Psoas muscle (tissue), 7 donors: ENCODE measurements at regions not wholly inside any gene's neighbourhood (a gene's known extent, or its start where the extent isn't known, plus 50 kb on each side); places are given as distances from the start of the nearest gene placed in this dataset.

ENCODE experiments used
- ATAC-seq, 4 donors: fragments of 200-7000 bp; cut with Tn5 transposase; one replicate each; pipeline ENCODE4 v1.9.1; 2020; ENCODE audit warnings: moderate library complexity in 3 of 4, mild to moderate bottlenecking in 2 of 4
- DNase-seq, 2 donors: peaks; one replicate each; pipeline ENCODE4 v3.0.0-alpha.2; 2020
- H3K27ac ChIP-seq: fragments of 200-600 bp; one replicate; pipeline ENCODE4 v1.8.0; 2022
- H3K27me3 ChIP-seq, 3 donors: fragments of 200-600 bp in 1 of 3; one replicate each; pipeline versions ENCODE4 v1.6.1 to v1.8.0; 2013 to 2022; ENCODE audit warnings: low read length in 2 of 3, mild to moderate bottlenecking in 2 of 3, moderate library complexity in 1 of 3; ENCODE audit not compliant: insufficient read depth in 3 of 3
- H3K36me3 ChIP-seq, 2 donors: fragments of 200-600 bp in 1 of 2; one replicate each; pipeline versions ENCODE4 v1.6.1 to v1.8.0; 2013 to 2022; ENCODE audit warnings: low read depth in 1 of 2, mild to moderate bottlenecking in 1 of 2, moderate library complexity in 1 of 2; ENCODE audit not compliant: insufficient read depth in 1 of 2
- H3K4me1 ChIP-seq: fragments of 200-600 bp; one replicate; pipeline ENCODE4 v1.8.0; 2022
- H3K4me3 ChIP-seq: fragments of 200-600 bp; one replicate; pipeline ENCODE4 v1.8.0; 2022; ENCODE audit warnings: mild to moderate bottlenecking
- H3K9me3 ChIP-seq: fragments of 200-600 bp; one replicate; pipeline ENCODE4 v1.8.0; 2022
- CTCF ChIP-seq: fragments of 200-600 bp; IDR thresholded peaks from one replicate; pipeline ENCODE4 v1.8.0; 2022; ENCODE audit warnings: antibody characterized with exemption
- WGBS, 3 donors: extraction: QIAGEN DNeasy Blood & Tissue Kit; methylation state at CpG; one replicate each; pipeline versions ENCODE4 v1.1.6 to v1.1.7; 2013; 5-methylcytosine and 5-hydroxymethylcytosine counted together
- intact Hi-C, 2 donors: fragments of 100-400 bp; cut with DNase I; formaldehyde crosslinking; loops; one replicate each; pipeline versions ENCODE4 v1.11.0 to v1.14.2; 2022
- donor health status: healthy with polysubstance abuse.
- donor health status: DM: no; HTN: no; CAD: no; lungs with moderate emphysema.
- donor health status: Bipolar disorder and iron deficiency.
- donor health status: healthy.
- donor health status: DM: yes; HTN: yes; CAD: no.
- donor health status: DM: no; HTN: no; CAD: no.
- donor health status: DM: yes; HTN: yes; CAD: no.

- Histone ChIP-seq H3K9me3 (no peaks in the 10 kb centered on the region), H3K4me3 (no peak overlapping the region), H3K36me3 (no peaks in the 10 kb centered on the region), H3K27ac (no peak overlapping the region), H3K4me1 (no peaks in the 10 kb centered on the region), H3K27me3 (no peaks in the 10 kb centered on the region)
- WGBS, 3 donors = 79 to 100% (median 96%) methylated on average over 1 to 3 of the region's 3 CpGs
- no peak for ATAC-seq
- TF ChIP-seq CTCF = no peak
- no peak for DNase-seq
- intact Hi-C loops = no loop called here
Measured at GRCh38 chrX:126027229-126027628, 138.9 kb downstream of the DCAF12L2 start.

GRCh38 chrX:126030021-126030420 is 136.1 kb downstream of the DCAF12L2 start:
- no peak for TF ChIP-seq CTCF
- intact Hi-C loops = no loop called here
- Histone ChIP-seq H3K27me3 (no peaks in the 10 kb centered on the region), H3K27ac (no peak overlapping the region), H3K36me3 (no peaks in the 10 kb centered on the region), H3K9me3 (no peaks in the 10 kb centered on the region), H3K4me1 (no peaks in the 10 kb centered on the region), H3K4me3 (no peak overlapping the region)
- DNase-seq (no peak), ATAC-seq (no peak)
- WGBS, 3 donors = 80 to 91% (median 91%) methylated on average over 2 to 4 of the region's 4 CpGs

GRCh38 chrX:126063984-126064383 is 102.1 kb downstream of the DCAF12L2 start:
- intact Hi-C loops = no loop called here
- H3K27ac ChIP-seq = no peak overlapping the region
- ATAC-seq = no peak
- no peak overlapping the region for H3K4me3 ChIP-seq
- H3K4me1 ChIP-seq = no peaks in the 10 kb centered on the region
- WGBS, 3 donors = 58 to 86% (median 79%) methylated on average over 4 of the region's 4 CpGs
- DNase-seq = no peak
- no peaks in the 10 kb centered on the region for H3K36me3 ChIP-seq
- TF ChIP-seq CTCF = no peak
- H3K27me3 ChIP-seq = no peaks in the 10 kb centered on the region
- no peaks in the 10 kb centered on the region for H3K9me3 ChIP-seq

- Histone ChIP-seq H3K4me3 (no peak overlapping the region), H3K36me3 (no peaks in the 10 kb centered on the region), H3K27me3 (no peaks in the 10 kb centered on the region), H3K9me3 (no peaks in the 10 kb centered on the region), H3K4me1 (no peaks in the 10 kb centered on the region), H3K27ac (no peak overlapping the region)
- no peak for ATAC-seq
- intact Hi-C loops = no loop called here
- peak; percentile 5 to 23 for DNase-seq
- 72 to 93% (median 86%) methylated on average over 6 to 9 of the region's 9 CpGs for WGBS, 3 donors
- no peak for TF ChIP-seq CTCF
Measured at GRCh38 chrX:126064901-126065541, 101.1 kb downstream of the DCAF12L2 start.
